SK-N-SH (cell line): ENCODE measurements at regions not wholly inside any gene's neighbourhood (a gene's known extent, or its start where the extent isn't known, plus 50 kb on each side); places are given as distances from the start of the nearest gene placed in this dataset.

Source experiments
- ELF1 ChIP-seq: IDR thresholded peaks from 2 replicates; pipeline ENCODE4 v1.4.0; 2012
- FOSL2 ChIP-seq: IDR thresholded peaks from 2 replicates; pipeline ENCODE4 v1.4.0; 2012; ENCODE audit warnings: low read depth, mild to moderate bottlenecking, moderate library complexity, borderline replicate concordance
- FOXM1 ChIP-seq: IDR thresholded peaks from 2 replicates; pipeline ENCODE4 v1.4.0; 2012; ENCODE audit warnings: low read depth, mild to moderate bottlenecking
- MAX ChIP-seq: IDR thresholded peaks from 2 replicates; pipeline ENCODE4 v1.4.0; 2012; ENCODE audit warnings: low read depth
- PBX3 ChIP-seq: IDR thresholded peaks from 2 replicates; pipeline ENCODE4; 2012
- SMC3 ChIP-seq: IDR thresholded peaks from 2 replicates; pipeline ENCODE4 v1.6.1; 2012; ENCODE audit warnings: low read depth, low read length, improper control_type of control experiment
- YY1 ChIP-seq: IDR thresholded peaks from 2 replicates; pipeline ENCODE4 v1.4.0; 2012; ENCODE audit warnings: low read depth, mild to moderate bottlenecking

- no peak for TF ChIP-seq FOXM1
- TF ChIP-seq YY1 = no peak
- no peak for TF ChIP-seq ELF1
- no peak for TF ChIP-seq PBX3
- no peak for TF ChIP-seq SMC3
- no peak for TF ChIP-seq FOSL2
- no peak for TF ChIP-seq MAX
Measured at GRCh38 chr22:27083610-27084009, 426.2 kb downstream of the MIAT start.
